Esophagus muscularis mucosa (tissue), 4 donors: ENCODE measurements at regions not wholly inside any gene's neighbourhood (a gene's known extent, or its start where the extent isn't known, plus 50 kb on each side); places are given as distances from the start of the nearest gene placed in this dataset.

Experiments
- CTCF ChIP-seq, 3 experiments: fragments of 200-600 bp in 2 of 3; fragments of 450-650 bp in 1 of 3; sonication (generic) in 2 of 3; IDR thresholded peaks; one replicate each; pipeline ENCODE4 v1.5.1; 2017 to 2019; ENCODE audit warnings: antibody characterized with exemption in 3 of 3, mild to moderate bottlenecking in 2 of 3, moderate library complexity in 1 of 3
- EP300 ChIP-seq: sonication (generic); formaldehyde crosslinking; IDR thresholded peaks from one replicate; pipeline ENCODE4 v1.6.1; 2017; ENCODE audit warnings: antibody characterized with exemption
- POLR2A ChIP-seq: fragments of 450-650 bp; IDR thresholded peaks from one replicate; pipeline ENCODE4 v1.6.1; 2017; ENCODE audit warnings: antibody characterized with exemption, moderate library complexity, mild to moderate bottlenecking, low read depth
- POLR2AphosphoS5 ChIP-seq, 2 donors: sonication (generic); formaldehyde crosslinking; IDR thresholded peaks; one replicate each; pipeline ENCODE4 v1.6.1; 2017; ENCODE audit warnings: antibody characterized with exemption in 2 of 2

GRCh38 chr6:105622226-105622625, 219.3 kb upstream of the PREP start:
- no peak for TF ChIP-seq CTCF (IDR thresholded peaks at IDR 0.05)
- no peak for TF ChIP-seq EP300
- TF ChIP-seq POLR2A = no peak
- no peak for TF ChIP-seq POLR2AphosphoS5 (IDR thresholded peaks at IDR 0.05)
